HEK293 (cell line): ENCODE measurements at regions not wholly inside any gene's neighbourhood (a gene's known extent, or its start where the extent isn't known, plus 50 kb on each side); places are given as distances from the start of the nearest gene placed in this dataset.
"Not testable (repeated sequence)": the region's sequence is repeated elsewhere in the genome, so short reads cannot be mapped to it uniquely, and the experiment has no call there.

Experiments used
- CTCF ChIA-PET: fragments of 350-600 bp; formaldehyde crosslinking; extraction: SDS; loops from one replicate; lab custom pipeline; 2021; ENCODE audit warnings: antibody characterized with exemption; lab: Yijun Ruan, JAX
- POLR2A ChIA-PET: fragments of 300-600 bp; formaldehyde crosslinking; extraction: SDS; loops from one replicate; lab custom pipeline; 2020; ENCODE audit warnings: antibody characterized with exemption, inconsistent platforms; lab: Yijun Ruan, JAX
- H3K27ac ChIP-seq: fragments of 200-500 bp; sonication (Bioruptor generic); 2 replicates; pipeline ENCODE4 v1.5.1; 2014; ENCODE audit warnings: low read depth, low read length, control low read depth, inconsistent platforms; ENCODE audit errors: extremely low read depth
- H3K36me3 ChIP-seq, 2 experiments: fragments of 200-500 bp in 1 of 2; sonication (Bioruptor generic) in 1 of 2; 1 replicate in 1 of 2; 2 replicates in 1 of 2; pipeline ENCODE4 v1.5.1; 2014 to 2017; ENCODE audit warnings: inconsistent platforms in 2 of 2, low read length in 2 of 2; ENCODE audit not compliant: control insufficient read depth in 2 of 2, insufficient read depth in 1 of 2
- H3K4me1 ChIP-seq: fragments of 200-500 bp; sonication (Bioruptor generic); 2 replicates; pipeline ENCODE4 v1.5.1; 2014; ENCODE audit warnings: mild to moderate bottlenecking, low read length, inconsistent platforms; ENCODE audit not compliant: control insufficient read depth, insufficient read depth
- H3K4me3 ChIP-seq: 2 replicates; pipeline ENCODE4 v1.5.1; 2011; ENCODE audit warnings: low read depth, mild to moderate bottlenecking, control low read depth, low read length, moderate library complexity
- H3K9me3 ChIP-seq: fragments of 200-500 bp; sonication (Bioruptor generic); 2 replicates; pipeline ENCODE4 v1.5.1; 2014; ENCODE audit warnings: low read depth, low read length, inconsistent platforms; ENCODE audit not compliant: control insufficient read depth, insufficient read depth
- FEZF1 ChIP-seq: fragments of 450-650 bp; formaldehyde crosslinking; IDR thresholded peaks from 2 replicates; pipeline ENCODE4 v1.5.1; 2016; ENCODE audit warnings: missing biosample characterization, missing genetic modification characterization
- ZBTB11 ChIP-seq: fragments of 450-650 bp; formaldehyde crosslinking; conservative IDR thresholded peaks from 2 replicates; pipeline ENCODE4 v1.5.1; 2016; ENCODE audit warnings: low read depth, missing biosample characterization, missing genetic modification characterization
- ZNF155 ChIP-seq: fragments of 450-650 bp; formaldehyde crosslinking; IDR thresholded peaks from 2 replicates; pipeline ENCODE4 v1.5.1; 2016; ENCODE audit warnings: missing biosample characterization, missing genetic modification characterization
- ZNF280D ChIP-seq: fragments of 450-650 bp; formaldehyde crosslinking; IDR thresholded peaks from 2 replicates; pipeline ENCODE4 v1.5.1; 2016; ENCODE audit warnings: missing biosample characterization, missing genetic modification characterization
- ZNF394 ChIP-seq: fragments of 450-650 bp; formaldehyde crosslinking; IDR thresholded peaks from 2 replicates; pipeline ENCODE4 v1.5.1; 2016; ENCODE audit warnings: missing biosample characterization, missing genetic modification characterization, mild to moderate bottlenecking, moderate library complexity, borderline replicate concordance
- ZNF426 ChIP-seq: fragments of 450-650 bp; formaldehyde crosslinking; IDR thresholded peaks from 2 replicates; pipeline ENCODE4 v1.5.1; 2017; ENCODE audit warnings: missing biosample characterization, missing genetic modification characterization, mild to moderate bottlenecking, inconsistent platforms, moderate library complexity
- ZNF518A ChIP-seq: fragments of 450-650 bp; formaldehyde crosslinking; conservative IDR thresholded peaks from 2 replicates; pipeline ENCODE4 v1.5.1; 2016; ENCODE audit warnings: low read depth, missing biosample characterization, missing genetic modification characterization
- ZNF555 ChIP-seq: fragments of 450-650 bp; formaldehyde crosslinking; conservative IDR thresholded peaks from 2 replicates; pipeline ENCODE4 v1.5.1; 2017; ENCODE audit warnings: missing biosample characterization, mild to moderate bottlenecking, missing genetic modification characterization, inconsistent platforms
- ZNF623 ChIP-seq: fragments of 450-650 bp; formaldehyde crosslinking; IDR thresholded peaks from 2 replicates; pipeline ENCODE4 v1.5.1; 2016; ENCODE audit warnings: missing biosample characterization, missing genetic modification characterization

GRCh38 chr11:98536023-98536422, 484.7 kb upstream of the CNTN5 start:
- CTCF ChIA-PET = no interaction called here
- no peak overlapping the region for H3K4me3 ChIP-seq
- TF ChIP-seq ZNF155 (tag by site-specific recombination) (no peak), FEZF1 (tag by site-specific recombination) (no peak), ZNF280D (tag by site-specific recombination) (no peak)
- TF ChIP-seq, all 188 proteins: peak for 0
- Histone ChIP-seq H3K36me3 (no peaks in the 10 kb centered on the region), H3K9me3 (no peaks in the 10 kb centered on the region), H3K4me1 (no peaks in the 10 kb centered on the region), H3K27ac (no peak overlapping the region)
- POLR2A ChIA-PET = no interaction called here

GRCh38 chr11:98538358-98538757, 482.4 kb upstream of the CNTN5 start:
- not testable (repeated sequence) for H3K4me3 ChIP-seq
- TF ChIP-seq ZNF426 (tag by site-specific recombination) = peak; percentile 47
- peak; percentile 52 for TF ChIP-seq ZBTB11 (tag by site-specific recombination)
- peak; percentile 50; the same call in 1 of the 2 replicates for TF ChIP-seq ZNF394 (tag by site-specific recombination)
- TF ChIP-seq ZNF555 (tag by site-specific recombination) = peak; percentile 44
- peak; percentile 24; the same call in 1 of the 2 replicates for TF ChIP-seq ZNF623 (tag by site-specific recombination)
- peak; percentile 61 for TF ChIP-seq ZNF518A
- TF ChIP-seq, all 188 proteins: peak for 6; not testable (repeated sequence) for 182
- H3K27ac ChIP-seq, H3K9me3 ChIP-seq, POLR2A ChIA-PET, H3K36me3 ChIP-seq, H3K4me1 ChIP-seq, CTCF ChIA-PET: not testable (repeated sequence)
